IMR-90 (cell line): ENCODE measurements at regions not wholly inside any gene's neighbourhood (a gene's known extent, or its start where the extent isn't known, plus 50 kb on each side); places are given as distances from the start of the nearest gene placed in this dataset.

Experiments used
- BHLHE40 ChIP-seq: fragments of 150-350 bp; IDR thresholded peaks from 2 replicates; pipeline ENCODE4 v1.6.1; 2016; ENCODE audit warnings: mild to moderate bottlenecking, low read depth, low read length
- CHD1 ChIP-seq: IDR thresholded peaks from 2 replicates; pipeline ENCODE4 v1.6.1; 2012; ENCODE audit warnings: low read depth, low read length, improper control_type of control experiment
- MXI1 ChIP-seq: IDR thresholded peaks from 2 replicates; pipeline ENCODE4 v1.6.1; 2012; ENCODE audit warnings: low read depth, mild to moderate bottlenecking, low read length, moderate library complexity, borderline replicate concordance
- NFE2L2 ChIP-seq: fragments of 150-350 bp; IDR thresholded peaks from 2 replicates; pipeline ENCODE4 v1.6.1; 2016; ENCODE audit warnings: low read depth, mild to moderate bottlenecking, low read length
- RAD21 ChIP-seq: IDR thresholded peaks from 2 replicates; pipeline ENCODE4 v1.6.1; 2012; ENCODE audit warnings: low read length, improper control_type of control experiment
- RCOR1 ChIP-seq: IDR thresholded peaks from 2 replicates; pipeline ENCODE4 v1.6.1; 2012; ENCODE audit warnings: mild to moderate bottlenecking, low read length, improper control_type of control experiment; ENCODE audit not compliant: insufficient replicate concordance
- SMC3 ChIP-seq: fragments of 150-350 bp; IDR thresholded peaks from 2 replicates; pipeline ENCODE4 v1.6.1; 2016; ENCODE audit warnings: low read depth, mild to moderate bottlenecking, antibody characterized with exemption, low read length, moderate library complexity
- TF ChIP-seq, protein P1 (sequence below): conservative IDR thresholded peaks from 2 replicates; pipeline ENCODE4 v1.5.1; 2012; ENCODE audit warnings: mild to moderate bottlenecking, low read depth, low read length, improper control_type of control experiment

- TF ChIP-seq, protein P1, sequence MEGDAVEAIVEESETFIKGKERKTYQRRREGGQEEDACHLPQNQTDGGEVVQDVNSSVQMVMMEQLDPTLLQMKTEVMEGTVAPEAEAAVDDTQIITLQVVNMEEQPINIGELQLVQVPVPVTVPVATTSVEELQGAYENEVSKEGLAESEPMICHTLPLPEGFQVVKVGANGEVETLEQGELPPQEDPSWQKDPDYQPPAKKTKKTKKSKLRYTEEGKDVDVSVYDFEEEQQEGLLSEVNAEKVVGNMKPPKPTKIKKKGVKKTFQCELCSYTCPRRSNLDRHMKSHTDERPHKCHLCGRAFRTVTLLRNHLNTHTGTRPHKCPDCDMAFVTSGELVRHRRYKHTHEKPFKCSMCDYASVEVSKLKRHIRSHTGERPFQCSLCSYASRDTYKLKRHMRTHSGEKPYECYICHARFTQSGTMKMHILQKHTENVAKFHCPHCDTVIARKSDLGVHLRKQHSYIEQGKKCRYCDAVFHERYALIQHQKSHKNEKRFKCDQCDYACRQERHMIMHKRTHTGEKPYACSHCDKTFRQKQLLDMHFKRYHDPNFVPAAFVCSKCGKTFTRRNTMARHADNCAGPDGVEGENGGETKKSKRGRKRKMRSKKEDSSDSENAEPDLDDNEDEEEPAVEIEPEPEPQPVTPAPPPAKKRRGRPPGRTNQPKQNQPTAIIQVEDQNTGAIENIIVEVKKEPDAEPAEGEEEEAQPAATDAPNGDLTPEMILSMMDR = no peak
- TF ChIP-seq MXI1 (no peak), BHLHE40 (no peak), RAD21 (no peak), NFE2L2 (no peak), RCOR1 (no peak), SMC3 (no peak), CHD1 (no peak)
These were observed 490.7 kb downstream of the TMEM114 start for GRCh38 chr16:8099586-8099985.
